ENCODE measurements at regions not wholly inside any gene's neighbourhood (a gene's known extent, or its start where the extent isn't known, plus 50 kb on each side); places are given as distances from the start of the nearest gene placed in this dataset.

DNA sequence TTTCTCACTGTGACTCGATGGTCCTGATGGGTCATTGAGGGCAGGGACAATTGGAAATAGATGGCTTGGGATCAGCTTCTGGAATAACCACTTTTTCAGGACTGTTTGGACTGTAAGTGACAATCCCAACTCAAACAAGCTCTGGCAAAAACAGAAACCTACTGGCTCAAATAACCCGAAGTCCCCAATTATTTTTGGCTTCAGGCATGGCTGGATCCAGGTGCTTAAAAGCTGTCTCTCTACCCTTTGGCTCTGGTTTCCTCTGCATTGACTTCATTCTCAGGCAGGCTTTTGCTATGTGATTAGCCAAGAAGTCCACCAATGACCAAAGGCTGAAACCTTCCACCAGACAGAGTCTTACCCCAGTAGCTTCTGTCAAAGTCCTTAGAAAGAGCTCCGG is 92.9 kb upstream of the PRR23E start:
- DNase-seq, result no peak
- peaks cover 9% of the 10 kb centered on the region for H3K27me3 Mint-ChIP-seq
- no peak for TF ChIP-seq CTCF (IDR thresholded peaks at IDR 0.05)
- H3K36me3 Mint-ChIP-seq (ENCODE audit: low read depth), result no peaks in the 10 kb centered on the region
- no peak overlapping the region for H3K4me3 Mint-ChIP-seq
- intact Hi-C loops (cut with micrococcal nuclease), result no loop called here
- H3K4me1 Mint-ChIP-seq, result no peaks in the 10 kb centered on the region
- ChIA-PET POLR2A (no interaction called here), CTCF (no interaction called here)
- H3K9me3 Mint-ChIP-seq, result peaks cover 4% of the 10 kb centered on the region
- no peak overlapping the region for H3K27ac Mint-ChIP-seq
- no peak for ATAC-seq (ENCODE audit: low read depth)

DNA sequence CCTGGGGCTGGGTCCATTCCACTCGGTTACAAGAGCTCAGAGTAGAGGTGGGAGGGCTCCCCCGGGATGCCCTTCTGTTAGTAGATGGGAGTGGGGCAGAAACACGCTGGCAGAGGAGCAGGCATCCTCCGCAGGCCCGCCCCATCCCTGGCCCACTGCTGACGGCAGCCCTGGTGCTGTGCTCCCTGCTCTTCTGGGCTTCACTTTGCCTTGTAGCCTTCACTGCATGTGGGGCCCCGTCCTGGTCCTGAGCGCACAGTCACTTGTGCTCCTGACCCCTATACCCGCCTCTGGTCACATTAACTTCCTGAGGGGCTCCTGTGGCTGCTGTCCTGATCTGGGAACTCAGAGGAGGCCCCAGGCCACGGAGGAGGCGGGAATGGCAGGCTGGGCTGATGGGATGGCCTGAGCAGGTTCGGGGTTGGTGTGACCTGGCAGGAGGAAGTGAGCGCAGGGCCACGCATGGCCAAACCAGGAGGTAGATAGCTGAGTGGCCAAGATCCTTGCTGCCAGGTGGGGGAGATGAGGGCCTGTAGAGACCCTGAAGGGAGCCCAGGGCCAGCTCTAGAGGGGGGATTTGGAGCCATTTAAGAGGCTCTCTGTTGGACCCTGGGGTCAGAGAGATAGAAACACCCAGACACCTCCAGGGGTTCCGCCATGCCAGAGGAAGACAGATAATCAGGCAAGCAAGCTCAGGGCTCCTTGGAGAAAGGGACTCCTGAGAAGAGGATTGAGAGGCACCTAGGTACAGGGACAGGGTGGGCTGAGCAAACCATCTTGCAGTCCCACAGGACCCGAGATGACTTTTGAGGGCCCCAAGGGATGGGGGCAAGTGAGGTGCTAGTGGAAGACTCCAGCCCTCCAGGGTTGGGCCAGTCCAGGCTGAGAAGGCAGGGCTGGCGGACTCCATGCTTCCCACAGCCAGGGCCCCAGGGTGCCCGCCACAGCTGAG is 92.2 kb upstream of the PRR23E start:
- TF ChIP-seq CTCF (IDR thresholded peaks at IDR 0.05), result no peak
- ATAC-seq (ENCODE audit: low read depth) (no peak), DNase-seq (no peak)
- Mint-ChIP-seq H3K4me3 (no peak overlapping the region), H3K27me3 (peaks cover 7% of the 10 kb centered on the region), H3K9me3 (peaks cover 4% of the 10 kb centered on the region), H3K4me1 (no peaks in the 10 kb centered on the region), H3K27ac (no peak overlapping the region), H3K36me3 (ENCODE audit: low read depth) (no peaks in the 10 kb centered on the region)
- intact Hi-C loops (cut with micrococcal nuclease), result no loop called here
- ChIA-PET CTCF (no interaction called here), POLR2A (no interaction called here)

DNA sequence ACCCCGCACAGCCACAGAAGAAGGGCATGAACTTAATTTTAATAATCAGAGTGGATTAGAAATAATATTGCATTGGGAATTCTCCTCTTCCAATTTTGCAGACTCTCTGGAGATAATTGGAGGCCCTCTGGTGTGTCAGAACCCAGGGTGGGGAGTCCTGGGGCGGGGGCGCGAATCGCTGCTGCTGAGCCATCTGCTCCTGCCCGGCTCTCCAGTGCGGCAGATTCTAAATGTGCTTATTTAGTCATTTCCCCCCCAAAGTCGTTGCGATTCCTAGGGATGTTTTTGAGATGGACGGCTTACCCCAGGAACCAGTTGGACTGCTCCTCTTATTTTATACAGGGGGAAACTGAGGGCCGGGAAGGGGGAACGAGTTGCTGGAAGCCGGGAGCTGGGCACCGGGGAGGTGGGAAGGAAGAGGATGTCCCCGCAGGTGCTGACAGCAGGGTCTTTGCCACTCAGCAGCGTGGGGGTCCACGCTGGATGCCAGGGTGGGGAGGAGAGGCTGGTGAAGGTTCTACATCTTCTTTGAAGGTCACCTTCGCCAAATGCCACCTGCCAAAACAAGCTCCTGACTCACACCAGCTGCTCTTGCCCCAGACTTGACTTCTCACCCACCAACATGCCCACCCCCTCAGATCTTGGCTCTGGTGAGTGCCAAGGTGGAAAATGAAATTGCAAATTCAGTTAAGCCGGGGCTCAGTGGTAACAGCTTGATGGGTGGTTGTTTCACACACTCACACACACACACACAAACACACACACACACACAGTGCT is 91.3 kb upstream of the PRR23E start:
- ChIA-PET POLR2A (no interaction called here), CTCF (no interaction called here)
- no peak overlapping the region for H3K27ac Mint-ChIP-seq
- intact Hi-C loops (cut with micrococcal nuclease), result no loop called here
- peaks cover 7% of the 10 kb centered on the region for H3K27me3 Mint-ChIP-seq
- H3K9me3 Mint-ChIP-seq, result no peaks in the 10 kb centered on the region
- DNase-seq (no peak), ATAC-seq (ENCODE audit: low read depth) (no peak)
- no peaks in the 10 kb centered on the region for H3K36me3 Mint-ChIP-seq (ENCODE audit: low read depth)
- H3K4me1 Mint-ChIP-seq, result no peaks in the 10 kb centered on the region
- TF ChIP-seq CTCF (IDR thresholded peaks at IDR 0.05), result no peak
- no peak overlapping the region for H3K4me3 Mint-ChIP-seq

GRCh38 chr3:127102188-127102520 is 90.8 kb upstream of the PRR23E start:
- Mint-ChIP-seq H3K4me1 (no peaks in the 10 kb centered on the region), H3K27me3 (peaks cover 6% of the 10 kb centered on the region), H3K36me3 (ENCODE audit: low read depth) (no peaks in the 10 kb centered on the region), H3K4me3 (no peak overlapping the region), H3K9me3 (no peaks in the 10 kb centered on the region), H3K27ac (no peak overlapping the region)
- TF ChIP-seq CTCF (IDR thresholded peaks at IDR 0.05), result no peak
- intact Hi-C loops (cut with micrococcal nuclease), result no loop called here
- ChIA-PET CTCF (no interaction called here), POLR2A (no interaction called here)
- DNase-seq (no peak), ATAC-seq (ENCODE audit: low read depth) (no peak)

DNA sequence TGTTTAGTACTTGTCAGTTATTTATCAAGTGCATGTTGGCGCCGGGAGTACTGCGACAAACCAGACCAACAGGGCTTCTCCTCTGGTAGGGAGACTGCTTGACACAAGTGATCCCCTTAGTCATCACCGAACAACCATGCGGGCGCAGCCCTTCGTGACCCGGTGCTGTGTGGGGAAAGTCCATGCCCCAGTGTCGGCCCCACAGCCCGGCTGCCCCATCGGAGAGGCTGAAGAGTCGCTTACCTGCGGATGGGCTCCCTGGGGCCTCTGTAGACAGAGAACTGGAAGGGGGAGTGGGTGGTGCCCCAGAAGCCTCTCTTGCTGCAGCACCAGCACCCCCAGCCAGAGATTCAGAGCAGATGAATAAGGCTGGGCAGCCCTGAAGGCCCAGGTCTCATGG is 90.3 kb upstream of the PRR23E start:
- intact Hi-C loops (cut with micrococcal nuclease), result no loop called here
- Mint-ChIP-seq H3K4me3 (no peak overlapping the region), H3K9me3 (no peaks in the 10 kb centered on the region), H3K36me3 (ENCODE audit: low read depth) (no peaks in the 10 kb centered on the region), H3K4me1 (no peaks in the 10 kb centered on the region), H3K27ac (no peak overlapping the region), H3K27me3 (peaks cover 7% of the 10 kb centered on the region)
- POLR2A ChIA-PET, result no interaction called here
- TF ChIP-seq CTCF (IDR thresholded peaks at IDR 0.05), result no peak
- DNase-seq (no peak), ATAC-seq (ENCODE audit: low read depth) (no peak)
- CTCF ChIA-PET, result no interaction called here
